Stimulated activated memory B cell treated with anti-CD40 and anti-IgM and Interleukin-4, amounts not matched to agents 10 μg/mL and 1 μg/mL and 100 μg/mL, for 72 hours (primary cell): ENCODE measurements at regions not wholly inside any gene's neighbourhood (a gene's known extent, or its start where the extent isn't known, plus 50 kb on each side); places are given as distances from the start of the nearest gene placed in this dataset.

ENCODE experiments used
- ATAC-seq: fragments of 150-1000 bp; cut with Tn5 transposase; 2 replicates; pipeline ENCODE4 v1.10.0; 2021
- H3K27ac Mint-ChIP-seq: one replicate; pipeline ENCODE4 v1.8.0; 2022; ENCODE audit warnings: mild to moderate bottlenecking, mixed read lengths
- H3K27me3 Mint-ChIP-seq: one replicate; pipeline ENCODE4 v1.8.0; 2022; ENCODE audit warnings: mixed read lengths
- H3K36me3 Mint-ChIP-seq: one replicate; pipeline ENCODE4 v1.8.0; 2022; ENCODE audit warnings: mixed read lengths
- H3K4me1 Mint-ChIP-seq: one replicate; pipeline ENCODE4 v1.8.0; 2022; ENCODE audit warnings: mixed read lengths
- H3K4me3 Mint-ChIP-seq: one replicate; pipeline ENCODE4 v1.8.0; 2022; ENCODE audit warnings: mild to moderate bottlenecking, moderate library complexity, mixed read lengths
- H3K9me3 Mint-ChIP-seq: one replicate; pipeline ENCODE4 v1.8.0; 2022; ENCODE audit warnings: mixed read lengths

GRCh38 chr14:46381674-46382073, 269.9 kb downstream of the RPL10L start:
- Mint-ChIP-seq H3K4me1 (no peaks in the 10 kb centered on the region), H3K9me3 (peaks cover 4% of the 10 kb centered on the region), H3K27ac (no peak overlapping the region), H3K27me3 (no peaks in the 10 kb centered on the region), H3K36me3 (no peaks in the 10 kb centered on the region), H3K4me3 (no peak overlapping the region)
- no peak for ATAC-seq

- no peak overlapping the region for H3K4me3 Mint-ChIP-seq
- H3K4me1 Mint-ChIP-seq, result no peaks in the 10 kb centered on the region
- no peaks in the 10 kb centered on the region for H3K36me3 Mint-ChIP-seq
- H3K27me3 Mint-ChIP-seq, result no peaks in the 10 kb centered on the region
- no peak overlapping the region for H3K27ac Mint-ChIP-seq
- H3K9me3 Mint-ChIP-seq, result peaks cover 9% of the 10 kb centered on the region
- no peak for ATAC-seq
Observed at GRCh38 chr14:46378248-46378647, 273.3 kb downstream of the RPL10L start.

DNA sequence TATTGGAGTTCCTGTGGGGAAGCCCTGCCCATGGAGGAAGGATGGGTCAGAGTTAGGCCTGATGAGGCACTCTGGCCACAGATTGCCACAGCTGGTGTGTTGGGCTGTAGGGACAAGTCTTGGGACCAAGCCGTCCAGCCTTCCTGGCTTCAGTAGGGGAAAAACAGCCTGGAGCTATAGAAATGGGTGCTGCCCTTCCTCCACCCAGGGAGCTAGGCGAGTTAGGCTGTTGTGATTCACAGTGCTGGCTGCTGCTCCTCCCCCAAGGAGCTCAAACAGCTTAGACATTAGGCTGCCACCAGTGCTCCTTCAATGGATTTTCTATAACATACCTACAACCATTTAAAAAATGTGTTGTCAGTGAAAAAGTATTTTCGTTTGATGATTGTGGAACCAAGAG, 274.3 kb downstream of the RPL10L start:
- no peak overlapping the region for H3K27ac Mint-ChIP-seq
- H3K36me3 Mint-ChIP-seq, result no peaks in the 10 kb centered on the region
- H3K27me3 Mint-ChIP-seq, result no peaks in the 10 kb centered on the region
- no peak for ATAC-seq
- peaks cover 9% of the 10 kb centered on the region for H3K9me3 Mint-ChIP-seq
- no peak overlapping the region for H3K4me3 Mint-ChIP-seq
- no peaks in the 10 kb centered on the region for H3K4me1 Mint-ChIP-seq

DNA sequence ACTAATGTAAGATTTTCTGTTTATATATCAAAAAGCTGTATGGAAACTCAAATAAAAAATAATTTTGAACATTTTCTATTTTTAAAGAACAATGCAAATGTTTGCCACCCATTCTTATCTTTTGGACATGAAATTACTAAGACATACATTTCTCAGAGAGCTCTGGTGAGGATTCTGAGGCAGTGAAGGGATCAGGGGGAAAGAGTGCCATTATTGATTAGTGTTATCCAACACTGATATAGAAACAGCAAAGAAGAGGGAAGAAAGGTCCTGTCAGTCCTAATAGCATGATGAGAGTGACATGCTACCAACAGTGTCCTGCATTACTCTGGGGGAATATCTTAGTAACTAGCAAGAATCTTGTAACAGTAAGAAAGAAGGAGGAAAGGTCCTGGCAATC, 282.2 kb downstream of the RPL10L start:
- H3K27me3 Mint-ChIP-seq, result no peaks in the 10 kb centered on the region
- ATAC-seq, result peak; percentile 20
- no peaks in the 10 kb centered on the region for H3K36me3 Mint-ChIP-seq
- H3K27ac Mint-ChIP-seq, result no peak overlapping the region
- H3K4me1 Mint-ChIP-seq, result no peaks in the 10 kb centered on the region
- peaks cover 8% of the 10 kb centered on the region for H3K9me3 Mint-ChIP-seq
- H3K4me3 Mint-ChIP-seq, result no peak overlapping the region

GRCh38 chr14:46368275-46368674, 283.3 kb downstream of the RPL10L start:
- Mint-ChIP-seq H3K36me3 (no peaks in the 10 kb centered on the region), H3K4me1 (no peaks in the 10 kb centered on the region), H3K27me3 (no peaks in the 10 kb centered on the region), H3K4me3 (no peak overlapping the region), H3K27ac (no peak overlapping the region), H3K9me3 (peaks cover 7% of the 10 kb centered on the region)
- no peak for ATAC-seq

GRCh38 chr14:46352844-46353243, 298.7 kb downstream of the RPL10L start:
- Mint-ChIP-seq H3K4me3 (no peak overlapping the region), H3K4me1 (no peaks in the 10 kb centered on the region), H3K27me3 (no peaks in the 10 kb centered on the region), H3K27ac (no peak overlapping the region), H3K36me3 (no peaks in the 10 kb centered on the region), H3K9me3 (no peaks in the 10 kb centered on the region)
- no peak for ATAC-seq

DNA sequence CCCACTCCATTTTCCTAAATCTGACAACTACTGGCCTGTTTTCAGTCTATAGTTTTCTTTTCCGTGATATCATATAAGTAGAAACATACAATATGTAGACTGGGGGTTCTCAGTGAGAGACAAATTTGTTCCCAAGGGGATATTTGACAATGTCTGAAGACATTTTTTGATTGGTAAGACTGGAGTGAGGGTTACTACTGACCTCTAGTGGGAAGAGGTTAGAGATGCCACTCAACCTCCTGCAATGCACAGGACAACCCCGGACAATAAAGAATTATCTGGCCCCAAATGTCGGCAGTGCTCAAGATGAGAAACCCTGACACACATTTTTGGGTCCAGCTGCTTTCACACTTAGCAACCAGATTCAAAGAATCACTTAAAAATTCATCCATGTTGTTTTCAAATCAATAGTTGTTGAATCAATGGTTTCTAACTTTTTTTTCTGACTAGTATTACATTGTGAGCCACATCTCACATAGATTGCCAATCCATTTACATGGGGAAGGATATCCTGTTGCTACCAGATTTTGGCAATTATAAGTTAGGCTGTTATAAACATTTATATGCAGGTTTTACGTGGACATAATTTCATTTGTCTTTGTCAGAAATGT, 307.1 kb downstream of the RPL10L start:
- no peaks in the 10 kb centered on the region for H3K27me3 Mint-ChIP-seq
- no peaks in the 10 kb centered on the region for H3K36me3 Mint-ChIP-seq
- peaks cover 6% of the 10 kb centered on the region for H3K9me3 Mint-ChIP-seq

DNA sequence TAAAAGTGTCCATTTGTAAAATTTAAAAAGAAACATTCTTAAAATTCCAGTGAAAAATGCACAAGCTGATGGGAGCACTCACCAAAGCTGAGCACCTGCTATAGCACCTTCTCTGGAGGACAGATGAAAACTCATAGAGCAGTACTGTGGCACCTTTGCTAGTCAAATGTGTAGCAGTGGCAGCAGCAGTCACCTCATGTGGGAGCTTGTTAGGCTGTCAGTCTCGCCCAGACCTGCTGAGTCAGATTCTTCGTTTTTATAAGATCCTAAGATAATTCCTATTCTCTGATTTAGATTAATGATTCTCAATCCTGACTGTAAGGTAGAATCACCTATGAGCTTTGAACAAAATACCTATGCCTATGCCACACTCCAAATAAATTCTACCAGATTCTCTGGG, 325.8 kb downstream of the RPL10L start:
- no peaks in the 10 kb centered on the region for H3K4me1 Mint-ChIP-seq
- ATAC-seq, result no peak

More for the DNA sequence above, 307.1 kb downstream of the RPL10L start:
- no peak overlapping the region for H3K4me3 Mint-ChIP-seq
- H3K4me1 Mint-ChIP-seq, result no peaks in the 10 kb centered on the region
- ATAC-seq, result no peak
- H3K27ac Mint-ChIP-seq, result no peak overlapping the region

GRCh38 chr14:46325157-46325556, 326.4 kb downstream of the RPL10L start:
- Mint-ChIP-seq H3K4me3 (no peak overlapping the region), H3K4me1 (no peaks in the 10 kb centered on the region), H3K36me3 (no peaks in the 10 kb centered on the region), H3K27me3 (no peaks in the 10 kb centered on the region), H3K27ac (no peak overlapping the region), H3K9me3 (peaks cover 5% of the 10 kb centered on the region)
- ATAC-seq, result no peak

More for the DNA sequence above, 325.8 kb downstream of the RPL10L start:
- Mint-ChIP-seq H3K4me3 (no peak overlapping the region), H3K27me3 (no peaks in the 10 kb centered on the region), H3K36me3 (no peaks in the 10 kb centered on the region), H3K9me3 (peaks cover 5% of the 10 kb centered on the region), H3K27ac (no peak overlapping the region)

- Mint-ChIP-seq H3K4me1 (no peaks in the 10 kb centered on the region), H3K27me3 (no peaks in the 10 kb centered on the region), H3K4me3 (no peak overlapping the region), H3K9me3 (peaks cover 5% of the 10 kb centered on the region), H3K36me3 (no peaks in the 10 kb centered on the region), H3K27ac (no peak overlapping the region)
- no peak for ATAC-seq
Observed at GRCh38 chr14:46323404-46323762, 328.2 kb downstream of the RPL10L start.

DNA sequence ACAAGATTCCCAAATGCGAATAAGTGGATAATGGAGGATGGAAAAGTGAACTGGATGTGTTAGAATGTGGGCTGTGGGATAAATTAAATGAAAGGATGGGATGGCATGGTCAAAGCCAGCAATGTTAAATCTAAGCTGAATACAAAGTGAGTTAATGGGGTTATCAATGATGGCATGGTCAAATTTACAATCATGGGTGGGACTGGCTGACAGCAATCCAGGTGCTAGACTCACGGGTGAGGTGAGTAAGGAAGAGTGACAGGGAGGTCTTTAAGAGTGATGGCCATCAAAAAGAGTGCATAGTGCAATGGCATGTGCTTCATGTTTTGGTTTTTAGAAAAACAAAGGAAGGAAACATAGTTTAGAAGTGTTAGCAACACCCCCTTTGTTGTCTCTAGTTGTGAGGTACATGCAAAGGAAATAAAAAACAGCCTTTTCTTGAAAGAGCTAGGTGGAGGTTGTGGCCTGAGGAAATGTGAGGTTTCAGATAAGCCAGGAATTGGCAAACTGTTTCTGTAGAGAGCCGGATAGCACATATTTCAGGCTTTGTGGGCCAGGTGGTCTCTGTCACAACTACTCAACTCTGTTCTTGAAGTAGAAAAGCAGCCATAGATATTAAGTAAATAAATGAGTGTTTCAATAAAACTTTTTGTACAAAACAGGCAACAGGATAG, 328.7 kb downstream of the RPL10L start:
- Mint-ChIP-seq H3K36me3 (no peaks in the 10 kb centered on the region), H3K27ac (no peak overlapping the region), H3K4me1 (no peaks in the 10 kb centered on the region), H3K4me3 (no peak overlapping the region), H3K9me3 (peaks cover 5% of the 10 kb centered on the region), H3K27me3 (no peaks in the 10 kb centered on the region)
- ATAC-seq, result no peak

DNA sequence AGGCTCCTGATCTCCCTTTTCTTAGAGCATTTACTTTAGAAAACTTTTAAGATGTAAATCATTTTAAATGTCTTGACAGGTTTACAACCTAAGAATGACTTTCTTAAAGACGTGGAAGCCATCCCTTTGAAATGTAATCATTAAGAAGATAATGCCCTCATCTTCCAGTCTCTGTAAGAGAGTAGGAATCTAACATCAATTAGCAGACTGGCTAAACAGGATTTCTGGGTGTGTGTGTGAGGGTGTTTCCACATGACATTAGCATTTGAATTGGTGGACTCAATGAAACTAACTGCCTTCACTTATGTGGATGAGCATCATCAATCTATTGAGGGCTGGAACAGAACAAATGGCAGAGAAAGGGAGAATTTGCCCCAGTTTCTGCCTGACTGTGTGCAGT, 329.5 kb downstream of the RPL10L start:
- H3K9me3 Mint-ChIP-seq, result peaks cover 5% of the 10 kb centered on the region
- ATAC-seq, result no peak
- no peaks in the 10 kb centered on the region for H3K4me1 Mint-ChIP-seq
- no peaks in the 10 kb centered on the region for H3K27me3 Mint-ChIP-seq
- no peaks in the 10 kb centered on the region for H3K36me3 Mint-ChIP-seq
- H3K27ac Mint-ChIP-seq, result no peak overlapping the region
- H3K4me3 Mint-ChIP-seq, result no peak overlapping the region

- peaks cover 3% of the 10 kb centered on the region for H3K9me3 Mint-ChIP-seq
- H3K27me3 Mint-ChIP-seq, result no peaks in the 10 kb centered on the region
- ATAC-seq, result no peak
- H3K4me1 Mint-ChIP-seq, result no peaks in the 10 kb centered on the region
- H3K4me3 Mint-ChIP-seq, result no peak overlapping the region
- H3K36me3 Mint-ChIP-seq, result no peaks in the 10 kb centered on the region
- no peak overlapping the region for H3K27ac Mint-ChIP-seq
Observed at GRCh38 chr14:46306267-46306666, 345.3 kb downstream of the RPL10L start.

GRCh38 chr14:46300765-46301164, 350.8 kb downstream of the RPL10L start:
- no peak overlapping the region for H3K27ac Mint-ChIP-seq
- no peaks in the 10 kb centered on the region for H3K27me3 Mint-ChIP-seq
- no peaks in the 10 kb centered on the region for H3K4me1 Mint-ChIP-seq
- no peak overlapping the region for H3K4me3 Mint-ChIP-seq
- H3K36me3 Mint-ChIP-seq, result no peaks in the 10 kb centered on the region
- no peak for ATAC-seq
- H3K9me3 Mint-ChIP-seq, result peaks cover 11% of the 10 kb centered on the region

DNA sequence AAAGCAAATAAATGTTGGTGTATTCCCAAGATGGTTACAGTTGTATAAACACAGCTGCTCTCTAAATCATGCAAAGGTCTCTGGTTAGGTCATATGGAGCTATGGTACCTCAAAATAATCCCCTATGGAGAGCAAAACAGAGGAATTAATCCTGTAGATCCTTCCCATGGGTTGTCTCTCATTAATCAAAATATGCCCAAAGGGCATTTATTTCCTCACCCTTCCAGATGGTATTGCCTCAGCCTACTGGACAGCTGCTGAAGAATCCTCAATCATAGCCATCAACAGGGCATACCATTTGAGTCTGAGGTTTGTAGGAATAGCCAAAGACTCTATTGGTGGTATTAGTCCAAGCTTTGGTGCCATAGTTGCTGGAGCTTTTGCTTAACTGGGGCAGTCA, 360.9 kb downstream of the RPL10L start:
- H3K27ac Mint-ChIP-seq, result no peak overlapping the region
- peaks cover 8% of the 10 kb centered on the region for H3K9me3 Mint-ChIP-seq
- H3K4me3 Mint-ChIP-seq, result no peak overlapping the region
- H3K4me1 Mint-ChIP-seq, result no peaks in the 10 kb centered on the region
- H3K36me3 Mint-ChIP-seq, result no peaks in the 10 kb centered on the region
- no peak for ATAC-seq
- no peaks in the 10 kb centered on the region for H3K27me3 Mint-ChIP-seq

GRCh38 chr14:46279776-46280175, 371.8 kb downstream of the RPL10L start:
- no peak for ATAC-seq
- Mint-ChIP-seq H3K9me3 (peaks cover 7% of the 10 kb centered on the region), H3K36me3 (no peaks in the 10 kb centered on the region), H3K4me3 (no peak overlapping the region), H3K27ac (no peak overlapping the region), H3K27me3 (no peaks in the 10 kb centered on the region), H3K4me1 (no peaks in the 10 kb centered on the region)
